Stomach smooth muscle (tissue), 2 donors: ENCODE measurements at regions not wholly inside any gene's neighbourhood (a gene's known extent, or its start where the extent isn't known, plus 50 kb on each side); places are given as distances from the start of the nearest gene placed in this dataset.

Source experiments
- H3K27ac ChIP-seq: one replicate; pipeline ENCODE4 v1.7.0; 2013; ENCODE audit warnings: mild to moderate bottlenecking, low read length, inconsistent platforms
- H3K27me3 ChIP-seq, 2 donors: one replicate each; pipeline ENCODE4 v1.7.0; 2013; ENCODE audit warnings: low read length in 2 of 2; ENCODE audit not compliant: insufficient read depth in 2 of 2, control insufficient read depth in 1 of 2
- H3K36me3 ChIP-seq, 2 donors: one replicate each; pipeline ENCODE4 v1.7.0; 2013; ENCODE audit warnings: low read length in 2 of 2; ENCODE audit not compliant: control insufficient read depth in 2 of 2, insufficient read depth in 2 of 2
- H3K4me1 ChIP-seq: one replicate; pipeline ENCODE4 v1.7.0; 2013; ENCODE audit warnings: low read length; ENCODE audit not compliant: control insufficient read depth, insufficient read depth
- H3K4me3 ChIP-seq, 2 donors: one replicate each; pipeline ENCODE4 v1.7.0; 2013; ENCODE audit warnings: low read length in 2 of 2
- H3K9ac ChIP-seq, 2 donors: one replicate each; pipeline ENCODE4 v1.7.0; 2013; ENCODE audit warnings: low read length in 2 of 2, mild to moderate bottlenecking in 1 of 2
- H3K9me3 ChIP-seq, 2 donors: one replicate each; pipeline ENCODE4 v1.7.0; 2013; ENCODE audit warnings: low read length in 2 of 2; ENCODE audit not compliant: control insufficient read depth in 2 of 2
- donor health status: healthy.
- donor health status: Pancreatic carcinoma.

- peaks cover 8% of the 10 kb centered on the region for H3K4me1 ChIP-seq
- H3K27ac ChIP-seq: no peak overlapping the region
- H3K9me3 ChIP-seq: no peaks in the 10 kb centered on the region
- H3K36me3 ChIP-seq: no peaks in the 10 kb centered on the region
- H3K4me3 ChIP-seq: no peak overlapping the region
- no peaks in the 10 kb centered on the region for H3K27me3 ChIP-seq
- H3K9ac ChIP-seq: no peak overlapping the region
These were observed 284.3 kb downstream of the LMO4 start for GRCh38 chr1:87612956-87613355.

GRCh38 chr1:87615491-87615890 lies 286.8 kb downstream of the LMO4 start:
- no peak overlapping the region for H3K9ac ChIP-seq
- H3K36me3 ChIP-seq: no peaks in the 10 kb centered on the region
- no peak overlapping the region for H3K4me3 ChIP-seq
- H3K27ac ChIP-seq: peak overlapping the region; percentile 3
- peaks cover 8% of the 10 kb centered on the region for H3K4me1 ChIP-seq
- H3K9me3 ChIP-seq: no peaks in the 10 kb centered on the region
- H3K27me3 ChIP-seq: no peaks in the 10 kb centered on the region

GRCh38 chr1:87615901-87616300 lies 287.2 kb downstream of the LMO4 start:
- no peaks in the 10 kb centered on the region for H3K9me3 ChIP-seq
- peaks cover 8% of the 10 kb centered on the region for H3K4me1 ChIP-seq
- no peak overlapping the region for H3K9ac ChIP-seq
- no peak overlapping the region for H3K4me3 ChIP-seq
- H3K27ac ChIP-seq: peak overlapping the region; percentile 33
- no peaks in the 10 kb centered on the region for H3K36me3 ChIP-seq
- no peaks in the 10 kb centered on the region for H3K27me3 ChIP-seq

- Histone ChIP-seq H3K9me3 (no peaks in the 10 kb centered on the region), H3K27me3 (no peaks in the 10 kb centered on the region), H3K4me1 (peaks cover 4% of the 10 kb centered on the region), H3K9ac (no peak overlapping the region), H3K36me3 (no peaks in the 10 kb centered on the region), H3K4me3 (no peak overlapping the region), H3K27ac (no peak overlapping the region)
These were observed 292.1 kb downstream of the LMO4 start for GRCh38 chr1:87620807-87621206.

GRCh38 chr1:87629673-87630072 lies 301.0 kb downstream of the LMO4 start:
- Histone ChIP-seq H3K27ac (no peak overlapping the region), H3K9ac (no peak overlapping the region)

GRCh38 chr1:87632232-87632631 lies 303.6 kb downstream of the LMO4 start:
- H3K4me3 ChIP-seq: no peak overlapping the region
- H3K9me3 ChIP-seq: no peaks in the 10 kb centered on the region
- H3K27ac ChIP-seq: no peak overlapping the region
- H3K27me3 ChIP-seq: no peaks in the 10 kb centered on the region
- no peak overlapping the region for H3K9ac ChIP-seq
- no peaks in the 10 kb centered on the region for H3K4me1 ChIP-seq
- no peaks in the 10 kb centered on the region for H3K36me3 ChIP-seq

More at GRCh38 chr1:87629673-87630072, 301.0 kb downstream of the LMO4 start:
- Histone ChIP-seq H3K9me3 (no peaks in the 10 kb centered on the region), H3K27me3 (no peaks in the 10 kb centered on the region), H3K4me1 (no peaks in the 10 kb centered on the region), H3K36me3 (no peaks in the 10 kb centered on the region), H3K4me3 (no peak overlapping the region)

GRCh38 chr1:87636198-87636892 lies 307.7 kb downstream of the LMO4 start:
- no peaks in the 10 kb centered on the region for H3K36me3 ChIP-seq
- no peaks in the 10 kb centered on the region for H3K27me3 ChIP-seq
- H3K4me3 ChIP-seq: no peak overlapping the region
- H3K9me3 ChIP-seq: no peaks in the 10 kb centered on the region
- H3K9ac ChIP-seq: no peak overlapping the region
- H3K4me1 ChIP-seq: no peaks in the 10 kb centered on the region
- H3K27ac ChIP-seq: no peak overlapping the region

- H3K4me1 ChIP-seq: no peaks in the 10 kb centered on the region
- no peaks in the 10 kb centered on the region for H3K27me3 ChIP-seq
- no peak overlapping the region for H3K4me3 ChIP-seq
- H3K27ac ChIP-seq: no peak overlapping the region
- H3K9ac ChIP-seq: no peak overlapping the region
- no peaks in the 10 kb centered on the region for H3K36me3 ChIP-seq
- no peaks in the 10 kb centered on the region for H3K9me3 ChIP-seq
These were observed 310.0 kb downstream of the LMO4 start for GRCh38 chr1:87638636-87639035.

GRCh38 chr1:87641996-87642395 lies 313.3 kb downstream of the LMO4 start:
- Histone ChIP-seq H3K4me1 (no peaks in the 10 kb centered on the region), H3K36me3 (no peaks in the 10 kb centered on the region), H3K9me3 (no peaks in the 10 kb centered on the region), H3K9ac (no peak overlapping the region), H3K27me3 (no peaks in the 10 kb centered on the region), H3K4me3 (no peak overlapping the region), H3K27ac (no peak overlapping the region)

GRCh38 chr1:87642581-87643221 lies 314.0 kb downstream of the LMO4 start:
- Histone ChIP-seq H3K36me3 (no peaks in the 10 kb centered on the region), H3K27me3 (no peaks in the 10 kb centered on the region), H3K4me1 (no peaks in the 10 kb centered on the region), H3K4me3 (no peak overlapping the region), H3K27ac (no peak overlapping the region), H3K9ac (no peak overlapping the region), H3K9me3 (no peaks in the 10 kb centered on the region)

- Histone ChIP-seq H3K9ac (no peak overlapping the region), H3K27ac (no peak overlapping the region), H3K4me1 (no peaks in the 10 kb centered on the region), H3K4me3 (no peak overlapping the region), H3K27me3 (no peaks in the 10 kb centered on the region), H3K9me3 (no peaks in the 10 kb centered on the region), H3K36me3 (no peaks in the 10 kb centered on the region)
These were observed 315.4 kb downstream of the LMO4 start for GRCh38 chr1:87644033-87644578.
